ENCODE measurements at regions not wholly inside any gene's neighbourhood (a gene's known extent, or its start where the extent isn't known, plus 50 kb on each side); places are given as distances from the start of the nearest gene placed in this dataset.
"Not testable (repeated sequence)": the region's sequence is repeated elsewhere in the genome, so short reads cannot be mapped to it uniquely, and the experiment has no call there.

GRCh38 chr6:60416118-60416517 is 1869.9 kb downstream of the KHDRBS2 start:
- TF ChIP-seq CTCF (IDR thresholded peaks at IDR 0.05; ENCODE audit: poor library complexity); EZH2phosphoT487 (IDR thresholded peaks at IDR 0.05; ENCODE audit: low read depth, severe bottlenecking, unreplicated experiment): not testable (repeated sequence)

Measured in hepatocyte (in vitro differentiated cells).